ENCODE measurements at regions not wholly inside any gene's neighbourhood (a gene's known extent, or its start where the extent isn't known, plus 50 kb on each side); places are given as distances from the start of the nearest gene placed in this dataset.

DNA sequence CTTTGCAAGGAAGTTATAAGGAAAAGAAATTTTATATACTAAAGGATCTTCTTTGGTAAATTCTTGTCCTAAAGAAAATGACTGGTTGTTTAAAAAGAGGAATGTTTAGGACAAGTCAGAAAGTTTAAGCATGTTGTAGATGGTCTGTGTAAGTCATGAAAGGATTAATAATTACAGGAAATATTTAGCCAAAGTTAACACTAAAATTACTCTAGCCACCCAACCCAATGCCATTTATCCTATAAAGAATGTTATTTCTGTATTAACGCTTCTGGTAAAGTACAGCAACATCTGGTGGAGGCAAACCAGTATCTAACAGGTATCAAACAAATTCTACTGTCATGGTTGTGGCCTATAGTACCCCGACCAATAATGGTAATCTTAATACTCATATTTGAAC, 546.9 kb upstream of the PKDCC start:
- TF ChIP-seq, protein P1, sequence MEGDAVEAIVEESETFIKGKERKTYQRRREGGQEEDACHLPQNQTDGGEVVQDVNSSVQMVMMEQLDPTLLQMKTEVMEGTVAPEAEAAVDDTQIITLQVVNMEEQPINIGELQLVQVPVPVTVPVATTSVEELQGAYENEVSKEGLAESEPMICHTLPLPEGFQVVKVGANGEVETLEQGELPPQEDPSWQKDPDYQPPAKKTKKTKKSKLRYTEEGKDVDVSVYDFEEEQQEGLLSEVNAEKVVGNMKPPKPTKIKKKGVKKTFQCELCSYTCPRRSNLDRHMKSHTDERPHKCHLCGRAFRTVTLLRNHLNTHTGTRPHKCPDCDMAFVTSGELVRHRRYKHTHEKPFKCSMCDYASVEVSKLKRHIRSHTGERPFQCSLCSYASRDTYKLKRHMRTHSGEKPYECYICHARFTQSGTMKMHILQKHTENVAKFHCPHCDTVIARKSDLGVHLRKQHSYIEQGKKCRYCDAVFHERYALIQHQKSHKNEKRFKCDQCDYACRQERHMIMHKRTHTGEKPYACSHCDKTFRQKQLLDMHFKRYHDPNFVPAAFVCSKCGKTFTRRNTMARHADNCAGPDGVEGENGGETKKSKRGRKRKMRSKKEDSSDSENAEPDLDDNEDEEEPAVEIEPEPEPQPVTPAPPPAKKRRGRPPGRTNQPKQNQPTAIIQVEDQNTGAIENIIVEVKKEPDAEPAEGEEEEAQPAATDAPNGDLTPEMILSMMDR (conservative IDR thresholded peaks at IDR 0.05; ENCODE audit: control insufficient read depth, insufficient read depth, low read depth, low read length): no peak
- H3K4me3 ChIP-seq (ENCODE audit: control insufficient read depth, low read depth, low read length): no peak overlapping the region
- DNase-seq (ENCODE audit: low read depth): no peak

DNA sequence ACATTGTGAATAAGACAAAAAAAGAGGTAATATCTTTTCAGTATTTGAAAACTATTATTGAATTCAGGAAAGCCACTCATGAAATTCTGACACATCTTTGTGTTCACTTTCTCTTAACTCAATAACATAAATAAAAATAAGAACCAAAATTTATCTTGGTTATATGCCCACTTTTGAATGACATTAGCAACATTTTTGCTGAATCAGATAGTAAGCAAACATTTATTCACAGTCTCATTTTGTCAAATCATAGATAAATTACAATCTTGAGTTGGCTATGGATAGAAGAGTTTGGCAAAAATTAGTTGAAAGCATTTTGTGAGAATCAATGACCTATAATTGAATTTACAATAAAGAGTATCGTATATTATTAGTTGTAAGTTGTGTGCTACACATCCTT, 545.1 kb upstream of the PKDCC start:
- no peak for DNase-seq (ENCODE audit: low read depth)
- no peak overlapping the region for H3K4me3 ChIP-seq (ENCODE audit: control insufficient read depth, low read depth, low read length)
- TF ChIP-seq, protein P1 (conservative IDR thresholded peaks at IDR 0.05; ENCODE audit: control insufficient read depth, insufficient read depth, low read depth, low read length): no peak

GRCh38 chr2:41504532-41504931, 543.3 kb upstream of the PKDCC start:
- no peak overlapping the region for H3K4me3 ChIP-seq (ENCODE audit: control insufficient read depth, low read depth, low read length)
- TF ChIP-seq, protein P1 (conservative IDR thresholded peaks at IDR 0.05; ENCODE audit: control insufficient read depth, insufficient read depth, low read depth, low read length): no peak
- no peak for DNase-seq (ENCODE audit: low read depth)

GRCh38 chr2:41510108-41510507, 537.7 kb upstream of the PKDCC start:
- H3K4me3 ChIP-seq (ENCODE audit: control insufficient read depth, low read depth, low read length): no peak overlapping the region
- TF ChIP-seq, protein P1 (conservative IDR thresholded peaks at IDR 0.05; ENCODE audit: control insufficient read depth, insufficient read depth, low read depth, low read length): no peak
- no peak for DNase-seq (ENCODE audit: low read depth)

DNA sequence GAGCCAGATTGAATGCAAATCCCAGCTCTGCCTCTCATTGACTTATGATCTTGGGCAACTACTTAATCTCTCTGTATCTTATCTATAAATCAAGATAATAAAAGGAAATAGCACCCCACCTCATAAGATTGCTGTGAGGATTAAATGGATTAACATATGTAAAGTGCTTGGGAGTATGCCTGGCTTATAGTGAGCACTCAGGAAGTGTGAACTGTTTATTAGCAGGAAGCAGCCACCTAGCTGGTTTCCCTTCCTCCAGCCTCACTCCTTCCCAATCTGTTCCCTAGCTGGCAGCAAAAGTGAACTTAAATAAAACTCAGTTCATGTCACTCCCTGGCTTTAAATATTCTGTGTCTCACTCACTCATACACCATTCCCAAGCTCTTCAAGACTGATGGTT, 526.6 kb upstream of the PKDCC start:
- TF ChIP-seq, protein P1 (conservative IDR thresholded peaks at IDR 0.05; ENCODE audit: control insufficient read depth, insufficient read depth, low read depth, low read length): no peak
- no peak for DNase-seq (ENCODE audit: low read depth)
- no peak overlapping the region for H3K4me3 ChIP-seq (ENCODE audit: control insufficient read depth, low read depth, low read length)

- TF ChIP-seq, protein P1 (conservative IDR thresholded peaks at IDR 0.05; ENCODE audit: control insufficient read depth, insufficient read depth, low read depth, low read length): no peak
- no peak for DNase-seq (ENCODE audit: low read depth)
Measured at GRCh38 chr2:41527525-41528323, 520.1 kb upstream of the PKDCC start.

More at GRCh38 chr2:41527525-41528323, 520.1 kb upstream of the PKDCC start:
- no peak overlapping the region for H3K4me3 ChIP-seq (ENCODE audit: control insufficient read depth, low read depth, low read length)

Data from fibroblast of mammary gland (primary cell).